ENCODE measurements at regions not wholly inside any gene's neighbourhood (a gene's known extent, or its start where the extent isn't known, plus 50 kb on each side); places are given as distances from the start of the nearest gene placed in this dataset.

DNA sequence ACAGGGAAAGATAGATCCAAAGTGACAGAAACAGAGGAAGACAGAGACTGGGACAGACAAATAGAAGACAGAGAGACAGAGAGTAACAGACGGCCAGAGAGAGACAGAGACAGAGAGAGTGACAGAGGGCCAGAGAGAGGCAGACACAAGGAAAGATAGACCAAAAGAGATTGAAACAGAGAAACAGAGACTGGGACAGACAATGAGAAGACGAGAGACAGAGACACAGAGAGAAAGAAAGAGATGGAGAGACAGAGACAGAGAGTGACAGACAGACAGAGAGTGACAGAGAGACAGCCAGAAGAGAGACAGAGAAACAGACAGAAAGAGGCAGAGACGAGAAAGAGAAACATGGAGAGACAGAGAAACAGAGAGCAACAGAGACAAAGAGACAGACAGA is 127.3 kb downstream of the UQCRFS1 start:
- ATAC-seq (ENCODE audit: low read depth) = no peak
- TF ChIP-seq CTCF (IDR thresholded peaks at IDR 0.05) = no peak
- ChIA-PET POLR2A (no interaction called here), CTCF (no interaction called here)
- no peaks in the 10 kb centered on the region for H3K27me3 Mint-ChIP-seq
- no peaks in the 10 kb centered on the region for H3K36me3 Mint-ChIP-seq (ENCODE audit: low read depth)
- H3K27ac Mint-ChIP-seq = no peak overlapping the region
- H3K4me3 Mint-ChIP-seq = no peak overlapping the region
- DNase-seq = no peak
- H3K4me1 Mint-ChIP-seq = no peaks in the 10 kb centered on the region
- no peaks in the 10 kb centered on the region for H3K9me3 Mint-ChIP-seq
- intact Hi-C loops (cut with micrococcal nuclease) = no loop called here

GRCh38 chr19:29085206-29085605 is 127.7 kb downstream of the UQCRFS1 start:
- ATAC-seq (ENCODE audit: low read depth) (no peak), DNase-seq (no peak)
- no peak for TF ChIP-seq CTCF (IDR thresholded peaks at IDR 0.05)
- POLR2A ChIA-PET = no interaction called here
- H3K9me3 Mint-ChIP-seq = no peaks in the 10 kb centered on the region
- intact Hi-C loops (cut with micrococcal nuclease) = no loop called here
- CTCF ChIA-PET = no interaction called here
- no peaks in the 10 kb centered on the region for H3K27me3 Mint-ChIP-seq
- H3K4me1 Mint-ChIP-seq = no peaks in the 10 kb centered on the region
- no peak overlapping the region for H3K27ac Mint-ChIP-seq
- H3K4me3 Mint-ChIP-seq = no peak overlapping the region
- H3K36me3 Mint-ChIP-seq (ENCODE audit: low read depth) = no peaks in the 10 kb centered on the region

- no peaks in the 10 kb centered on the region for H3K27me3 Mint-ChIP-seq
- intact Hi-C loops (cut with micrococcal nuclease) = no loop called here
- no peaks in the 10 kb centered on the region for H3K4me1 Mint-ChIP-seq
- no peaks in the 10 kb centered on the region for H3K36me3 Mint-ChIP-seq (ENCODE audit: low read depth)
- H3K4me3 Mint-ChIP-seq = no peak overlapping the region
- CTCF ChIA-PET = no interaction called here
- no peaks in the 10 kb centered on the region for H3K9me3 Mint-ChIP-seq
- no peak for TF ChIP-seq CTCF (IDR thresholded peaks at IDR 0.05)
- DNase-seq = no peak
- ATAC-seq (ENCODE audit: low read depth) = no peak
- no peak overlapping the region for H3K27ac Mint-ChIP-seq
- POLR2A ChIA-PET = no interaction called here
These were observed 128.7 kb downstream of the UQCRFS1 start for GRCh38 chr19:29084266-29084665.

DNA sequence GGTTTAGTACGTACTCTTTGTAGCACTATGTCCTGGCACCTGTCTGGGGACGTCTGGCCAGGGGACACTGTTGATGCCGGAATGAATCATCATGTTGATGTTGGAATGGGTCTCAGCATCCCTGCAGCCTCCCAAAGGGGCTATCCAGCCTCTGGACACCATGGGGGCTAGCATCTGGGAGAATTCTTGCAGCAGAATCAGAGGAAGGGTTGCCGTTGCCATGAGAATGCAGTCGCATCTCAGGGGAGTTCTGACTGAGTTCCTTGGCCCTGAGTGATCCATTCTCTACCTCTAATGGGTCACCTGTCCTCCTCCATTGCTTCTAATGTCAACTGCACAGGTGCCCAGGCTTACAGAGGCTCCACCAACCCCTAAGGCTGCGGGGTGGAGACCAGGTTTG is 129.1 kb downstream of the UQCRFS1 start:
- H3K36me3 Mint-ChIP-seq (ENCODE audit: low read depth) = no peaks in the 10 kb centered on the region
- intact Hi-C loops (cut with micrococcal nuclease) = no loop called here
- H3K27ac Mint-ChIP-seq = no peak overlapping the region

GRCh38 chr19:29079356-29080032 is 133.5 kb downstream of the UQCRFS1 start:
- Mint-ChIP-seq H3K27me3 (no peaks in the 10 kb centered on the region), H3K9me3 (no peaks in the 10 kb centered on the region), H3K4me1 (no peaks in the 10 kb centered on the region), H3K4me3 (no peak overlapping the region), H3K27ac (no peak overlapping the region), H3K36me3 (ENCODE audit: low read depth) (no peaks in the 10 kb centered on the region)
- no peak for ATAC-seq (ENCODE audit: low read depth)
- POLR2A ChIA-PET = no interaction called here
- intact Hi-C loops (cut with micrococcal nuclease) = no loop called here
- no peak for DNase-seq
- no peak for TF ChIP-seq CTCF (IDR thresholded peaks at IDR 0.05)
- CTCF ChIA-PET = no interaction called here

More for the DNA sequence above, 129.1 kb downstream of the UQCRFS1 start:
- POLR2A ChIA-PET = no interaction called here
- ATAC-seq (ENCODE audit: low read depth) (no peak), DNase-seq (no peak)
- TF ChIP-seq CTCF (IDR thresholded peaks at IDR 0.05) = no peak
- Mint-ChIP-seq H3K9me3 (no peaks in the 10 kb centered on the region), H3K4me1 (no peaks in the 10 kb centered on the region), H3K4me3 (no peak overlapping the region), H3K27me3 (no peaks in the 10 kb centered on the region)
- CTCF ChIA-PET = no interaction called here
